HS-27A (cell line): ENCODE measurements at regions not wholly inside any gene's neighbourhood (a gene's known extent, or its start where the extent isn't known, plus 50 kb on each side); places are given as distances from the start of the nearest gene placed in this dataset.
A peak's percentile ranks its signal among the peaks of the same experiment; 100 is the strongest.

Source experiments
- DNase-seq: peaks from one replicate; pipeline ENCODE4 v3.0.0-alpha.2; 2012; ENCODE audit warnings: low read depth, missing footprints

DNA sequence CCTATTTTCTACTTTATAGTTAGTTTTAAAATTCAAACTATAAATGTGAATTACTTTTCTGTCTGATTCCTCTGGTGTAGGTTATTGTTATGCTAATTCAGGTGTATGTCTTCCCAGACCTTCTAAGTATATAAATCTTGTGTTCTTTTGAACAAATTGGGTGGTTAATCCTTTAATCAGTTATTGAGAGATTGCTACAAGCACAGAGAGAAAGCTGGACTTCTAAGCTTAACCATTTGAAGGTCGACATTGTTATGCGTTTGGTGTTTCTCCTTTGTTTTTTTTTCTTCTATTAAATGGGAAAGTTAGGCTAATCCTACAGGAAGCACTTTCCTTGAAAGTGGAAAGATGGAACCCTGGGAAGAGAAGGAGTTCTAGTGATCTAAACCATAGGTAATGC, 592.6 kb downstream of the SLC4A3 start:
- no peak for DNase-seq

DNA sequence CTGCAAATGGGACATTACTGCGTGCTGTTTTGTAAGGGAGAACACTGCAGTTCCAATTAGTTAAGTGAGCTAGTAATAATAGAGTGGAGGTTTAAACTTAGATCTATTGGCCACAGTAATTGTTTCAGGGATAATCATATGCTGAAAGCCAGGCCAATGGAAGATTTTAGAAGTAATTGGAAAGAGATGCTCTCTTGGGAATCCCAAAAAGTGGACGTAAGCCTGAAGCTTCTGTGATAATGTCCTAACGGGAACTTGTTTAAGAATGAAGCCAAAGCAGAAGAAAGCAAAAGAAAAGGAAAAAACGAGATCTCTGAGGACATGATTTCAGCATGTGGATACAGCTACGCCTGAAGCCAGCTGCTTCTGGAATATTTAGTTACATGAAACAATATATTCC, 594.6 kb downstream of the SLC4A3 start:
- no peak for DNase-seq

DNA sequence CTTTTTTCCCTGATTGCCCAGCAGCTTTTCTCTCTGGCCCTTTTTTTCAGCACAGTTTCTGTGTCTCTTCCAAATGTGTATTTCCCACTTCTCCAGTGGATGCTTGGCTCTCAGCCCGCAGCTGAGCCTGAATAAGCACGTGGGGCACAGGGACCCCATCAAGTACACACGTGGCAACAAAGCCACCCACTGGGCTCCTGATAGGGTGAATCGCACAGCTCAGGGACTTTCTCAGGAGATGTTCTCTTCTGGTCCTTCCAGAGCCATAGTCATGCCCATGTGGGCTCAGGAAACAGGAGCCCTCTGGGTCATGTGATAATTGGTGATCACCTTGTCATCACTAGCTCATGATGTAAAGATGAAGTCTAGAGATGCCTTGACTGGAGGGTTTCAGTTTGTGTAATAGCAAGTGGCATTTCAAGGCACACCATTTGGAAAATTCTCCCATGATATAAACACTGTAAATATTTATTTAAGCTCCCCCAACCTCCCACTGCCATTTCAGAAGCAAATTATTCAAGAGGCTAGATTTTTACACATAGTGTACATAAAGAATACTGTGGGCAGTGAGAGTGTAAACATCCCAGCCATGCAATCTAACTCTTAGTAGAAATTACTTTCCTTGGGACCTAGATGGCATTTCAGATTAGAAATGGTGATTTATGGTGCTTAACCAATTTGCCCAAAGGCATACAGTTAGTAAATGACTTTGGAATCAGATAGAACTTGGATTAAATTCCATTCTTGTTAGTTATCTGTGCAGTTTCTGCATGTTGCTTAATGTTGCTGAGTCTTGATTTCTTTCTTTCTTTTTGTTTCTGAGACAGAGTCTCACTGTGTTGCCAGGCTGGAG, 597.5 kb downstream of the SLC4A3 start:
- DNase-seq, result no peak

DNA sequence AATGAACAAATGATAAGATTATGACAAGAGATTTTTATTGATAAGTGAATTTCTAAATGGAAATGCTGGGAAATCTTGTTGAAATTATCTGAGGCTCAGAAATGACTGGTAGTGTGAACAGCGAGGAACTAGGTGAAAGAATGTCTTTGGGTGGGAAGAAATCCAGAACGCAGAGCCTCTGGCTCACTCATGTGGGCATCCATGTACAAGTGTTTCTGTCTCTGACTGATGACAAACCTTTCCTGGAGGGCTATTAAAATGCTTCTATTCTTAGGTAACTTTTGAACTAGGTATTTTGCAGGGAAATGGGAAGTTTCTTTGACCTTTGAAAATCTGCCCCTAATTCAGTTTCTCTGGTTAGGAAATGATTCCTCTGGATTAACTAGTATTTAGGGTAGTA, 598.6 kb downstream of the SLC4A3 start:
- no peak for DNase-seq

DNA sequence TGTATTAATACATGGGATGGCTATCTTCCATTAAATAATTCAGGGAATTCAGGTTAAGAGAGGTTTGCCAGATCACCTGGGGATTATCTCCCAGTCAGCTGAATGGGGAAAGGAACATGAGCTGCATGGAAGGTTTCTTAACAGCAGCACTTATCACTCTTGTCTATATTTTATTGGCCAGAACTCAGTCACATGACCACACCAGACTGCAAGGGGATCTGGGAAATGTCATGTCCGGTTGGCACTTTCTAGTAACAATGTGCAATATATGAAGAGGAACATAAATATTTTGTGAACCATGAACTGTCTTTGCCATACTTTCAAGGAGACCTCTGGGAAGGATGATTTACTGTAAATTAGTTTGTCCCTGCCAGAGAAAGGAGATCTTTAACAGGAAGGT, 599.1 kb downstream of the SLC4A3 start:
- no peak for DNase-seq

DNA sequence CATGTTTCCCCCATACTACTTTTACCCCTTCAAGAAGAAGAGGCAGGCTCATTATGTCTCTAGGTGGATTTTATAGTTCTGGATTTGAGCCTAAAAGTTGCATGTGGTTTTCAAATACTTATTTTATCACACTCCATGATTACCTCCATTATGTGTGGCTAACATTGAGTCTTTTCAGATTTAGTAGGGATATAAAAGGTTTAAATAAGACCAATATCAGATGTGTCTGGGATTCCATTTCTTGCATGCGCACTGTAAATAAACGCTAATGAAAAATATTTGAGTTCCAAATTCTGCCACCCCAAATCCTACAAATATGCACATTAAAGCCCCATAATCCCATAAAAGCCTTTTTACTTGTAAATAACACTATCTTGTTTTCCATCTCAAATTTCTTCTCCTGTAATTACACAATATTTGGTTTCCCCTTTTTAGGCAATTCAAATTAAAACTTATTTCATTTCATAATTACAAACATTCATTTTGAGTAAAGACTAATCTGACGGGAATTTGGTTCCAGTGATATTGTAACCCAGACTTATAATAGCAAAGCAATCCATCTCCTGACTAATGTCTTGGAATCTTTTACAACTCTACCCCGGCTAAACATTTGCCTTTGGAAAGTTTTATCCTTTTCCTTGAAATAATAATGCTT, 600.0 kb downstream of the SLC4A3 start:
- DNase-seq, result peak; percentile 17

DNA sequence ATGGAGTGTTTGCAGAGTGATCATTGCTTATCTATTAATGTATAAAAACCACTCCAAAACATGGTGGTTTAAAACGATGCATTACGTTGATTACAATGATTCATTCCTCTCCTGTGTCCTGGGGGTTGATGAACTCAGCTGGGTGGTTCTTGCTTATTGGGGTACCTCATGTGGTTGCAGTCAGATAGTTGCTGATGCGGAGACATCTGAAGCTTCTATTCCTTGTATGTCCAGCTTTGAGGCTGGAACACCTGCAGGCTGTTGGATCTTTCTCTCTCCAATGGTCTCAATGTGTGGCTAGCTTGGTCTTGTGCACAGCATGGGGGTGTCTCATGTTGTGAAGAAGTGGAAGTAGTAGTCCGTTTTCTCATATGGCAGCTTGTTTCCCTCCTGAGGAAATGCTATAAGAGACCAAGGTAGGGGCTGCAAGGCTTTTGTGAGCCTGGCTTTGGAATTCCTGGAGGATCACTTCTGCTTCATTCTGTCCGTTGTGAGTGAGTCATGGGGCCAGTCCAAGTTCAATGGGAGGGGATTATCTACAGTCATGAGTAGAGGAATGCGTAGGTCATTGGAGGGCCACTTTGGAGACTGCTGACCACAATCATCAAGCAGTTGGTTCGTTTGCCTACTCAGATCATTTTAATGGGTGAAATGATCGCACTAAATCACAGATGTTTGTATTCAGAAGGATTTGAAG, 601.0 kb downstream of the SLC4A3 start:
- peak; percentile 77 for DNase-seq

DNA sequence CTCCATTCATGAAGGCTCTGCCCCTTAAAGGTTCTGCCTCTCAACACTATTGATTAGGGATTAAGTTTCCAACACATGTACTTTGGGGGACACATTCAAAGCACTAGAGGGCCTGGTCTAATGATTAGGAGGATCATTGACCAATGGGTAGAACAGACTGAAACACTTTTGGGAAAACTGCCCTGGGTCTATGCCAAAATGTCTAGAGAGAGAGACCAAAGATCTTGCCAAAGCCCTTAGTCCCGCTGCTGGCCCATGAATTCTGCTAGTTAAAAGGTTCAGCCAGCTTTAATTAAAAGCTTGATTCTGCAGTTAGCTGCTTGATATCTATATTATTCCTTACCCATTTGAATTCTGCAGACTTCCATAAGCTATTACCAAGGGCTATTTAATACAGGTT, 613.2 kb downstream of the SLC4A3 start:
- DNase-seq, result no peak

DNA sequence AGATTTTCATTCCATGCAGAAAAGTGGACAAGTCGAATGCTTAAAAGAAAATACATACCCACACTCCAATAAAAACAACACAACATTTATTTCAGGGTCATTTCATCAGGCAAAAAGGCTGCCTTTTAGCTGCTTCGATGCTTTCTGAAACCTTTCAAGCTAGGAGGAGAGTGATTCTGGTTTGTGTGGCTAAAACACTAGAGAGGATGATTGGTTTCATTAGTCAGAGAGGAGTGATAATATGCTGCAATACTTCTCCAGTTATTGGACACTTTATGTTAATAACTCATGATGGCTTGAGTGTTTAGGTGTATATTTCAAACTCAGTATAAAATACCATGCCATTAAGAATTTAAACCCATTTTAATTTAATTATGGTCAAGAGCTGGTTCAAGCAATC, 614.0 kb downstream of the SLC4A3 start:
- DNase-seq, result no peak

DNA sequence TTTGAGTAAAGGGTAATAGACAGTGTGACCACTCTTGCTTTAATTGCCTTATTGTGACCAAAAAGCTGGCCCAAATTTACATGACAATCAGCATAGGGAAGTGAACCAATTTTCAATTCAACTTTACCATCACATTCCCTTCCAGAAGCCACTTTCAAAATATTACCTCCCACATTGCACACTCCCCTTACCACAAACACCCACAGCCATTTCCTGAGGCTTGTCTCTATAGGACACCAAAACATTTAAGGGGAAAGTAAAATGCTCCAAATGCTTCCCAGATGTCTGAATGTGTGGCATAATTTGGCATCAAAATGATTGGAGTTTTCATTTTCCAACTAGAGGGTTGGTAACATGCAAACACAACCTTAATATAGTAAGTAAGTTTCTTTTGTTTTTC, 616.1 kb downstream of the SLC4A3 start:
- no peak for DNase-seq

DNA sequence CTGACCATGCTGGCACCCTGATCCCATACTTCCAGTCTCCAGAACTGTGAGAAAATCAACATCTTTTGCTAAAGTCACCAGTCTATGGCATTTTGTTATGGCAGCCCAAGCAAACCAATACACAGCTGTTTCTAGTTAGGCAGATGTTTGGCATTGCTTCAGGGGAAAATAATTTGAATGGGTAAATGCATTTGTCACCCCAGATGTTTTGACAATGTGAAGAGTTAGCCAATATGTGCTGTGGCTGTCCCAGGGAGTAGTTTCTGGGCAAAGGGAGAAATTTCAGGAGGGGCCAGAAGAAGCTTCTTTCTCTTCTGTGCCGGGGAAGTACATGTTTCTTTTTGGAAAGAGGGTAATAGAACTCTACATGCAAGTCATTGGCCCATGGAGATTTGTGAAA, 619.0 kb downstream of the SLC4A3 start:
- no peak for DNase-seq

DNA sequence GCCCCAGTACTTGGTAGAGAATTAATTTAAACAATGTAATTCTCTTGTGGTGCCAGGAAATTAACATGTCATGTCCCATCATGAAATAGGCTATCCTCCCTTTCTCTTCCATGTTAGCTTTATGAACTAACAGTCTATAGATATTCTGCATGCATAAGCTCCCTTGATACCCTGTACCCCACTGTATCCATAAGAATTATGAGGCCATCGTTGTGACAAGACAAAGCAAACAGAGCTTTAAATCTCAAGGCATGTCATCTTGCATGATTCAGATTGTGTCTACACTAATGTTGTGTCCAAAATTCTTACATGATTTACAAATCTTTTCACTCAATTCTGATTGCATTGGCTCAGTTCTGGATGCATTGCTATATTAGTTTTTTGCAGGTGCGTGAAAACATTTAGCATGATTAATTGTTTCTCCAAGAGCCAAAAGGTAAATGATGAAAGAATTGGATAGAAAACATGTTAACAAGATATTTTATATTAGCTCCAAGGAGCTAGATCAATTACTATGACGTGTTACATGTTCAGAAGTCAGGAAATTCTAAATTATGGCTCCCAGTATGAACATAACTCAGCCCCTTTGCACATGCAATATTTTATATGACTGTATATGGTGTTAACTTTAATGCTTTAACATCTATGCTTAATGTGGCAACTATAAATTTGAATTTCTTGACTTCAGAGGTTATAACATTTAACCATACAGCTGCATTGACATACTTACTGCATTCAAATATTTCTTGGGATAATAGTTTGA, 620.3 kb downstream of the SLC4A3 start:
- no peak for DNase-seq

DNA sequence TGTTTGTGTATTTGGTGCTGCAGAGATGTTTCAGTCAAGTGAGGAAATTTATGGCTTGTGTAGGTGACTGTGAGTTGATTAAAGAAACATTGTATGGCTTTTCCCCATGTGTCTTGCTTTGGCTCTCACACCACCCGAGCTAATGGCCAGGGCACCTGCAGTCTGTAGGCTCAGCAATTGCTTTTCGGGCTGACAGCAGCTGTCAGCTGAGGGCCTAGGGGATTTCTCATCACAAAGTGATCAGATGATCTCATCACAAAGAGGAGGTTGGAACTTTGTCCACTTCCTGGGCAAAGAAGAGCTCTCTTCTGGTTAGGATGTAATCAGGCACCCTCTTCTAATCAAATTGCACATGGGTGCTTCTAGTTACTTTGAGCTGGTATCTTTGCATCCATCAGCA, 632.2 kb downstream of the SLC4A3 start:
- DNase-seq, result no peak

DNA sequence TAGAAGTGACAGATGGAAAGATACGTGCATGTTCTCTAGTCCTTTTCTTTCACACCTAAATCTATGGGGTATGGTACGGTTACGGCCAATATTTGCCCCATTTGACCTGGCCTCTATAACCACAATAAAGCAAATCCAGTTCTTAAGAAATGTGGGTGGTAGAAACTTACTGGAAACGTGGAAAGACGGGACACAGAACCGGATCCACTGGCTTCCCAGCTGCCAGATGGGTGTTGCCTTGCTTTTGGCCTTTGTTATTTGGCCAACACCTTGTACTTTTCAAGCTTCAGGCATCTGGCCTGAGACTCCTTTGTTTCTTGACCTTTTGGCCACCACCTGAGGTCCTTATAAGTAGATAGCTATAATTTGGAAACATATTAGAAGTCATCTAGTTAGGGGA, 635.9 kb downstream of the SLC4A3 start:
- DNase-seq, result no peak

DNA sequence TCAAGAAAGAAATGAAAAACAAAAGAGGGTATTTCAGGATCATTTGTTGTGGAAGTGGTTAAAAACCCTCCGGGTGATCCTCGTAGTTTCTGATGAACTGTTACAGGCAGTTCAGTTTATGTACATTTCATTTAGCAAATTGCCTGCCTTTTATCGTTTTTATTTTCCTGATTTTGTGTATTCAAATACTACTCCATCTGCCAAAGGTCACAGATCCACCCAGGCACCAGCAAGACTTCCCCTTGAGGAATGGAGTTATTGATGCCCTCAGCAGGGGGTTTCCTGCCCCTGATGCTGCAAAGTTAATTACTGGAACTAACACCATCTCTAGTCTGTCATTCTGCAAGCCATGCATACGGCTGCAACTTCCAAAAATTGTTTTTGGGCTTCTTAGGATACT, 641.9 kb downstream of the SLC4A3 start:
- DNase-seq, result no peak

DNA sequence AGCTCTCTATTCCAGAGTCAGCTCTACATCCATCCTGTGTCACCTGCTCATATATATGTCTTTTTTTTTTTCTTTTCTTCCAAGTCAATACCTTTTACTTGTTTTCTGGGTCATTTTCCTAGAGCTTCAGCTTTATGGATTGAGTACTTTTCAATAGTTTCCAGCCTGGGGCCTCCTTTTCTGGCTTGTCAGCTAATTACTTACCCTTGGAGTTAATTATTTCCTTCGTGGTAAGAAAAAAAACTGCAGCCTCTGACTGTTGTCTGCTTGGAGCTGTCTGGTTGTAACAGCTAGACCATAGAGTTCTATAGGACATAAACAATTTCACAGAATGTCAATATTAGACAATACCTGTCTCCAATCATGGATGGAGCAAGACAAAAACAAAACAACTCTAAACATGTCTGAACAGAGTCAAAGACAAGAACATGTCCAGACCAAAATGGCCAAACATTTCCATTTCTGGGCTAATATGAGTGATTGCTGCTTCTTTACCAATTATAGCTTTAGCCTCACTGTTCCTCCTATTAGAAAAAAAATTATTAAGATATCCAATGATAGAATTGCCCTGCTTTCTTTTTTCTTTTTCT, 643.1 kb downstream of the SLC4A3 start:
- no peak for DNase-seq

DNA sequence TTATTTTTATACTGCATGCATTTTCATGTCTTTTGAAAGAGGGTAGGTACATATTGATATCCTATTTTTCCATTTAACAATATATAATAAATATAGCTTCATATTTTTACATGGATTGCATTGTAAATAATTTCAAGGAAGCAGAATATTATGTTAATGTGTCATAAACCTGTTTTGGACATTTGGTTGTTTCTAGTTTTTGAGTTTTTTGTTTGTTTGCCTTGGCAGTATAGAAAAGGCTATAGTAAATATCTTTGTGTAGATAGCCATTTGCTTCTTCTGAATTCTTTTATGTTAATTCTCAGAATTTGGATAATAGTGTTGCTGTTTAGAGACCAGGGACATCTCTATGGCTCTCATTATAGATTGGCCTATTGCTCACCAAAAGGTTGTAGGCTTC, 645.2 kb downstream of the SLC4A3 start:
- no peak for DNase-seq

DNA sequence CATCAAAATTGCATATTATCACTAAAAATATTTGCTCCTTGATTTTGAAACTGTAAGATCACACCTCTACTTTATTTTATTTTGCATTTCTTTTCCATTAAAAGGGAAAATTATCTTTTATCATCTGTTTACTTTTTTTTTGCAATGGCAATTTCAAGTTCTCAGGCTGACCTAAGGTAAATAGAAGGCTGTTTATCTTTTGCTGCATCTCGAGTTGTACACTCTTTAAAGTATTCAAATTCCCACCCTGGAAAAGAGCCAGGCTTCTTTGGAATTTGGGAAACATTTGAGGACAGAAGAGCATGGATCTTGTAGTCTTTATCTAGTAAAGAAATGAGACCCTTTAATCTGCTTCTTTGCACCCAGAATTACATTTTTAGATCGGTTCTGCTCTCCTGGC, 645.7 kb downstream of the SLC4A3 start:
- no peak for DNase-seq

DNA sequence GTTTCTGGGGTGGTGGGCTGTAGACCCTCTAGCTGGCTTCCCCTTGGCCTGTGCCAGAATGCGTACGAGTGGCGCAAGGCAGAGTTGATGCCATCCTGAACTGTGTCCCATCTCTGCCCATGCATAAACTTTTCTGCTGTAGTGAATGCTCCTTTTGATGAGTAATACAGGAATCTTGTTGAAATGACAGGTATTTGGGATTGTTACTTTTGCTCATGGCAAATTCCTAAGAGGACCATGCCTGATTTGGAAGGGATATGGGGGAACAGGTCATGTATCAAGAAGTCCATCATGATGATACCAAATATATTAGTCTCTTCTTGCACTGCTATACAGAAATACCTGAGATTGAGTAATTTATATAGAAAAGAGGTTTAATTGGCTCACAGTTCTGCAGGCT, 648.0 kb downstream of the SLC4A3 start:
- DNase-seq, result no peak

DNA sequence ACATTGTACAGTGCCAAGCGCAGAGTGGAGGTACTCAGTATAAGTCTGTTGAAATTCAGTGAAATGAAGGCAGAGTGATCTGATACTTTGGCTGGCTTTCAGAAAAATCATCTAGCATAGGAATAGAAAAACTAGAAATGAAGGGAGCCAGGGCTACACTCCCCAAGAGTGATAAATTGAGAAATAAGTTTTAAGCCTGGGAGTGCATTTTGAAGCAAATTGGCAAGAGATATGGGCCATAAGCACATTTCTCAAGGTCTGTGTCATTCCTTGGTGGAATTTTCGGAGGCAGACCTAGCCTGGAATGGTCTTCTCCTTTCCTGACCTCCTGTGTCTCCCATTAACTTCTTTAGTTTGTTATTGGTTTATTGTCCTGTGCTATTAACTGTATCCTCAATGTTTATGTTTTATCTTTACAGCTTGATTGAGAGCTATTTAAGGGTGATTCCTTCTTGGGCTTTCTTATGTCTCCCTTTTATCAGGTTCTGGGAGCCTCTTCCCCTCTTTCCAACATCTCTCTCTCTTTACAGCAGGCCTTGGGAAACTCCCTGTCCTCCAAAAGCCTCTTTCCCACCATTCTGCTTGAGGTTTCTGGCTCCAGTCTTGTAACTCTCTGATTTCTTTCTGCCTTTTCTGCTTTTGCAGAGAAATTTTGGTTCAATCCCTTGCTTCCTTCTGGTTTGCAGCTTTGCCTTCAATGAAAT, 649.5 kb downstream of the SLC4A3 start:
- no peak for DNase-seq

DNA sequence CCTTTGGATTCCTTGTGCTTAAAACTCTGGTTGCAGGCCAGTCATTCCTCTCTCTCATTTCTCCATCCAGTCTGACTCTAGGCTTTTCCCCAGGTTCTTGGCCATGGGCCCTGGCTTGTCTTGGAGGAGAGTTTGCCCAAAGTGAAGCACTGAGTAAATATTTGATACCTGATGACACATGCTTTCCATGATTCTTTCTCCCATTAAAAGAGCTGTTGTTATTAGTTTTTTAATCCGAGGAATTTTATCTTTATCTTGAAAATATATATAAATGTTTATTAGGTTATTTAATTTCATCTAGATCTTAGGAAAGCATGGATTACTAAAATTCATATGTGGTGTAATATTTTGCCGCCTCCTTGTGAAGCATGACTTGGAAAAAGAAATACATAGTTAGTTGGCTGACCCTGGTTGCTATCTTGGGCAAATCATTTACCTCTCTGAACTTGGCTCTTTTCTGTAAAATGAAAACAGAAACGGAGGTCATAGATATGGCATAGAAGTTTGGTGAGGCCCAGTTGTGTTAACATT, 650.1 kb downstream of the SLC4A3 start:
- DNase-seq, result no peak
